Activated CD4-positive, alpha-beta T cell treated with anti-CD3 and anti-CD28 coated beads for 24 hours (primary cell): ENCODE measurements at regions not wholly inside any gene's neighbourhood (a gene's known extent, or its start where the extent isn't known, plus 50 kb on each side); places are given as distances from the start of the nearest gene placed in this dataset.
"Not testable (repeated sequence)": the region's sequence is repeated elsewhere in the genome, so short reads cannot be mapped to it uniquely, and the experiment has no call there.

Experiments
- DNase-seq, 2 donors: peaks; one replicate each; pipeline ENCODE4 v3.0.0-alpha.2; 2020; ENCODE audit warnings: low read depth in 2 of 2

DNA sequence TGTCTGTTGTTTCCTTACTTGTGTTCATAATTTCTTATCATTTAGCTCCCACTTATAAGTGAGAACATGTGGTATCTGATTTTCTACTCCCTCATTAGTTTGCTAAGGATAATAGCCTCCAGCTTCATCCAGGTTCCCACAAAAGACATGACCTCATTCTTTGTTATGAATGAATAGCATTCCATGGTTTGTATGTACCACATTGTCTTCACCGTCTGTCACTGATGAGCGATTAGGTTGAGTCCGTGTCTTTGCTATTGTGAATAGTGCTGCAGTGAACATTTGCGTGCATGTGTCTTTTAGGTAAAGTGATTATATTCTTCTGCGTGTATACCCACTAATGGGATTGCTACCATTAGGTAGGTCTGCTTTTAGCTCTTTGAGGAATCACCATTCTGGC is 624.3 kb upstream of the EPHA5 start:
- DNase-seq: no peak

DNA sequence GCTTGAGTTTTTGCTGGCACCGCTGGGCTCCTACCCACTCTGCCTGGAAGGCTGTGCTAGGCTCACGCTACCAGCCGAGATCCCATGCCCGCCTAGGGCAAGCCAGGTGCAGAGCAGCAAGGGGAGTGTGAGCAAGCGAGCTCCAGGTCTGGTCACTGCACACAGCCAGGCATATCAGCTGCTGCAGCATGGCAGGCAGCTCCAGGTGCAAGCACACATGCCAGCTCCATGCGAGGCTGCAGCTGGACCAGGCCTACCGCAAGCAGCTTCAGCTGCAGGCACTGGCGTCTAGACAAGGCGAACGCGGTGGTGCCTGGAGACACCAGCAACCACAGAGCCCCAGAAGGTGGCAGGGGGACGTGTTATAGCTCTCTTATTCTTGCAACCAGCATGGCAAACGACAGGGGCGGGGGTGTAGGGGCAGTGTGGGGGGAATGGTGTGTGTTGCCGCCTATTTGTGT is 614.7 kb upstream of the EPHA5 start:
- no peak for DNase-seq

DNA sequence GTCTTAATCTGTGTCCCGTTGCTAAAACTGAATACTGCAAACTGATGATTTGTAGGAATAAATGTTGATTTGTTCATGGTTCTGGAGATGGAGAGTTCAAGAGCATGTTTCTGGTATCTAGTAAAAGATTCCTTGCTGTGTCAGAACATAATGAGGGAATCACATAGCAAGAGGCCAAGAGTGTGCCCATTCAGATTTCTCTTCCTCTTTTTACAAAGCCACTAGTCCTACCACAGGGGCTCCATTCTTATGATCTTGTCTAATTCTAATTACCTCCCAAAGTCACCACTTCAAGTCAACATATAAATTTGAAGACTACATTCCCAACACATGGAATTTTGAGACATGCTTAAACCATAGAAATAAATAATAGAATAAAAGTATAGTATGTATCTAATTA is 608.8 kb upstream of the EPHA5 start:
- no peak for DNase-seq

- DNase-seq: no peak
These were observed 605.2 kb upstream of the EPHA5 start for GRCh38 chr4:66275411-66276038.

DNA sequence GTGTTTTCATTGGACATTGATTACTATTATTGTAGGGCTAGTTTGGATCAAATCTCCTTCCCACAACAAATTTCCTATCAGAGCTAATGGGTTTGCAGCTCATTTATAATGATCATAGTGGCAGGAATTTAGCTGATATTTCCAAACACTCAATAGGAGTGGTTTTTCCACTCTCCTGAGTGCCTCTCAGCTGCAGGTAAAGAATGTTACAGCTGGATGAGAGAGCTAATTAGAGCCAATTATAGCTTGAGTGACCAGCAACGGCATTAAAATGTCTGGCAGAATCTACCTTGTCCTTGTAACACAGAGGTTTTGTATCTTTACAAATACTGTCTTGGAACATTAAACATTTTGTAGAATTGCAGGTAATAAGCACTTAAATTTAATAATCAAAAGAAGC is 602.8 kb upstream of the EPHA5 start:
- no peak for DNase-seq

GRCh38 chr4:66270356-66270755 is 600.1 kb upstream of the EPHA5 start:
- not testable (repeated sequence) for DNase-seq

GRCh38 chr4:66266554-66266953 is 596.3 kb upstream of the EPHA5 start:
- DNase-seq: not testable (repeated sequence)

GRCh38 chr4:66266035-66266434 is 595.7 kb upstream of the EPHA5 start:
- no peak for DNase-seq

- no peak for DNase-seq
These were observed 582.0 kb upstream of the EPHA5 start for GRCh38 chr4:66252291-66252690.

- no peak for DNase-seq
These were observed 576.4 kb upstream of the EPHA5 start for GRCh38 chr4:66246643-66247042.

DNA sequence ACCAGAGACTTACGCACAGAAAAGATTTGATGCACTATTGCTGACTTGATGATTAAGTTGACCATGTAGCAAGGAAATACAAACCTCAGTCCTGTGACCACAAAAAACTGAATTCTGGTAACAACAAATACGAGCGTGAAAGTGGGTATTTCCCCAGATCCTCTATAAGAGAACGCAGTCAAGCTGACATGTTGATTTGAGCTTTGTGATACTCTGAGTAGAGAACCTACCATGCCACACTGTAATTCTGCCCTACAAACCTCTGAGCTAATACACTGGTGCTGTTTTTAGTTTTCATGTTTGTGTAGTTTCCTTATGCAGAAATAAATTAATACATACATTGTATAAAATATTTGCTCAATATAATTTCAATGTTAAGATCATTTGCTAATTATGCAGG is 565.6 kb upstream of the EPHA5 start:
- no peak for DNase-seq

- no peak for DNase-seq
These were observed 559.6 kb upstream of the EPHA5 start for GRCh38 chr4:66229885-66230284.

GRCh38 chr4:66225539-66225938 is 555.2 kb upstream of the EPHA5 start:
- no peak for DNase-seq

DNA sequence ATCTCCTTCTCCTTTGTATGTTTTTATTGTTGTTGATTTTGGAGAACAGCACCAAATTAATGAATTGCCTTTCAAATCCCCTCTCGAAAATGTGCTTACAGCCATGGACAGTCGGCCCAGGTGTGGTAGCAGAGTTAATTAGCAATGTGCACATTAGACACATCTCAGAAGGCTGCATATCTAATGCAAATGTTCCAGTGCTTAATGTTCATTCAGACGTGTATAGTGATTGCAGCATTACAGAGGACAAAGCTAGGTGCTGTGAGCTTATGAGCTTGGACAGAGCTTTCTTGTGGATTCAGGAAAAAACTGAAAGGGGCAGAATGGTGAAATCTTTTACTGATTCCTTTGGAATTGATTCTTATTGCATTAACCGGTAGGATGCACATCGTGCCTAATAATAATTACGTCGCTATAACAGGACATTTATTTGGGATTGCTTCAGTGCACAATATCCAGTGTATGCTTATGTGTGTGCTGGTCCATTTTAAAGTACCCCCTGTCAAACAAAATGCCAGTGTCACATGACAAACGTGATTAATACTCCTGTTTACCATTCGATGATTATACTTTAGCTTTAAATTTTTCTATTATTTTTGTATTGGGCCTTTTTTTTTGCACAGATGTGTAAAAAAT is 552.9 kb upstream of the EPHA5 start:
- no peak for DNase-seq

DNA sequence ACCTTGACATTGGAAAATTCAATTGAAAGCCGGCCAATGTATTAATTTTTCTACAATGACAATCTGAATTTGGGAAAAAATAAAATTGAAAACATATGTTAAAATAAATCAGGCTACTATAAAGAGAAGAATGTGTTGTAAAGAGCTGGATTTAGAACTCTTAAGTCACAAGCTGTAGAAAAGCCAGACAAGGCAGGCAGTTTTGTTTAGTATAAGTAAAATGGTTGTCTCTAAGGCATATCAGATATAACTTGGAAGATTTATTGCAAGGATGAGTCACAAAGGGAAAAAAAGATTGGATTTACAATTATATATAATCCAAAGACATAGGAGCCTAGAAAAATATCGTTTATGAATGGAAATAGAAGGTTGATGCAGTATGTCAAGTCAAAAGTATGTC is 549.1 kb upstream of the EPHA5 start:
- no peak for DNase-seq

DNA sequence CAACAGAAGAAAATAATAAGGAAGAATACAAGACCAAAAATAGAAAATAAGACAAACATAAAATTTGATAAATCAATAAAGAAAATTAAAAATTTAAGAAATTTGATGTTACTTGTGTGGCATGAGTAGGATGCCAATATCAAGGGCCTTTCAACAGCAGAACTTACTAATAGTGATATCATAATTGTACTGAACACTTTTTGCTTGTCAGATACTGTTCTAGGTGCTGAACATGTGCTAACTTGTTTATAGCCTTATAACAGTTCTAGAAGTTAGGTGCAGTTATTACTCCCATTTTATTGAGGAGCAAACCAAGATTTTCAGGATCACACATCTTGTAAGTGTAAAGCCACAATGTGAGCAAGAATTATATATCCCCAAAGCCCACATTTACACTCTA is 546.0 kb upstream of the EPHA5 start:
- DNase-seq: no peak

- DNase-seq: no peak
These were observed 542.2 kb upstream of the EPHA5 start for GRCh38 chr4:66212489-66212888.

- no peak for DNase-seq
These were observed 534.4 kb upstream of the EPHA5 start for GRCh38 chr4:66204534-66205247.

GRCh38 chr4:66202870-66203269 is 532.6 kb upstream of the EPHA5 start:
- DNase-seq: no peak

DNA sequence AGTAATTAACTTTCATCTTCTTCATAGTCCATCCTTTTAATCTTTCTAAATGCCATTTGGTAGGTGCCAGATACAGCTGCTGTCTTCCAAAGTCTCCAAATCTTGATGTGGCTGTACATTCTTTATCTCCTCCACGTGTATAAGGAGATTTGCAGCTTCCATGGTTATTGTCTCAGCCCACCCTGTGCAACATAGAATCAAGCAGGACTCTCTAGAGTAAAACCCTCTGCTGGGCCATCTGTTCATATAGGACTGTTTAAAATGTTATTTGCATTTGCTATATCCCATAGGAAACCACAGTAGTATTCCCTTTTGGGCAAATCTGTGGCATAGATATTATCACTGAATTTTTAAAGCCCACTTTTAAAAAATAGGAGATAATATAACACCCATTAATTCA is 527.2 kb upstream of the EPHA5 start:
- no peak for DNase-seq

GRCh38 chr4:66193487-66193886 is 523.2 kb upstream of the EPHA5 start:
- DNase-seq: no peak

DNA sequence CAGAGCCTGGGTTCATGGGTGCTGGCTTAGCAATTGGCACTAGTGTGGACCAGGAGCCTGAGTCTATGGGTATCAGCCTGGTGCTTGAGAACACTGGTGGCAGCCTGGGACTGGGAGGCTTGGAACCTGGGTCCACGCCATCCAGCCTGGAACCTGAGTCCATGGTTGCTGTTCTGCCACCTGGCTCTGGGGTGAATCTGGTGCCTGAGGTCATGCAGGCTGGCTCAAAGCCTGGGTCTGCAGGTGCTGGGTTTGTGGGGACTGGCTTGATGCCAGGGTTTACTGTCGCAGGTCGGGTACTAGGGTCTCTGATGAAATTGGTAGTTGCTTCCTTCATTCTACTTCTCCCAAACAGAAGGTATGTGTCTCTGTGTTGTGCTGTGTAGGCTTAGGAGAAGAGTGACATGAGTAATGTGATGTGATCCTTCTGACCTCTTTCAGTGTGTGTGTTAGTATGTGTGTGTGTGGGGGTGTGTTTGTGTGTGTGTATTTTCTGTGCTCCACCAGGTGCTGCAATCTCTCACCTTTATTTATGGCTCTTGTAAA is 517.0 kb upstream of the EPHA5 start:
- no peak for DNase-seq

DNA sequence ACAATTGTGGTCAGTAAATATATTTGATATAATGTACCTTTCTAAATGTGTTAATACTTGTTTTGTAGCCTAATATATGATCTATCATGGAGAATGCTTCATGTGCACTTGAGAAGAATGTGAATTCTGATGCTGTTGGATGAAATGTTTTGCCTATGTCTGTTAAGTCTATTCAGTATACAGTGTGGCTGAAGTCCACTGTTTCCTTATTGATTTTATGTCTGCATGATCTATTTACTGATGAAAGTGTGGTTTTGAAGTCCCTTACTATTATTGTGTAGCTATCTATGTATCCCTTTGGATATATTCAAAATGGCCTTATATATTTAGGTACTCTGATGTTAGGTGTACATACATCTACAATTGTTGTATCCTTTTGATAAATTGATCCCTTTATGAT is 515.8 kb upstream of the EPHA5 start:
- no peak for DNase-seq
